Naive B cell (primary cell): ENCODE measurements at regions not wholly inside any gene's neighbourhood (a gene's known extent, or its start where the extent isn't known, plus 50 kb on each side); places are given as distances from the start of the nearest gene placed in this dataset.

Source experiments
- ATAC-seq, 2 donors: fragments of 150-1000 bp; cut with Tn5 transposase; 2 replicates each; pipeline ENCODE4 v1.10.0; 2021; ENCODE audit warnings: low read depth in 2 of 2, mild to moderate bottlenecking in 2 of 2, moderate library complexity in 2 of 2
- DNase-seq: peaks from one replicate; pipeline ENCODE4 v3.0.0; 2022
- H3K27ac Mint-ChIP-seq, 6 donors: one replicate each; pipeline ENCODE4 v1.8.0; 2020 to 2022; ENCODE audit warnings: mild to moderate bottlenecking in 6 of 6, mixed read lengths in 6 of 6, moderate library complexity in 5 of 6, inconsistent platforms in 2 of 6
- H3K27me3 Mint-ChIP-seq, 3 donors: one replicate each; pipeline ENCODE4 v1.8.0; 2021 to 2022; ENCODE audit warnings: mixed read lengths in 3 of 3, mild to moderate bottlenecking in 1 of 3
- H3K36me3 Mint-ChIP-seq, 2 donors: one replicate each; pipeline ENCODE4 v1.8.0; 2020 to 2022; ENCODE audit warnings: mixed read lengths in 2 of 2, inconsistent platforms in 1 of 2, mild to moderate bottlenecking in 1 of 2
- H3K4me1 Mint-ChIP-seq, 3 donors: one replicate each; pipeline ENCODE4 v1.8.0; 2020 to 2022; ENCODE audit warnings: mixed read lengths in 3 of 3, inconsistent platforms in 1 of 3, mild to moderate bottlenecking in 1 of 3, moderate library complexity in 1 of 3
- H3K4me3 Mint-ChIP-seq, 8 donors: one replicate each; pipeline ENCODE4 v1.8.0; 2020 to 2022; ENCODE audit warnings: mild to moderate bottlenecking in 8 of 8, mixed read lengths in 8 of 8, moderate library complexity in 8 of 8, inconsistent platforms in 2 of 8
- H3K9me3 Mint-ChIP-seq, 7 donors: one replicate each; pipeline ENCODE4 v1.8.0; 2020 to 2022; ENCODE audit warnings: mixed read lengths in 7 of 7, mild to moderate bottlenecking in 5 of 7, inconsistent platforms in 2 of 7, moderate library complexity in 1 of 7

DNA sequence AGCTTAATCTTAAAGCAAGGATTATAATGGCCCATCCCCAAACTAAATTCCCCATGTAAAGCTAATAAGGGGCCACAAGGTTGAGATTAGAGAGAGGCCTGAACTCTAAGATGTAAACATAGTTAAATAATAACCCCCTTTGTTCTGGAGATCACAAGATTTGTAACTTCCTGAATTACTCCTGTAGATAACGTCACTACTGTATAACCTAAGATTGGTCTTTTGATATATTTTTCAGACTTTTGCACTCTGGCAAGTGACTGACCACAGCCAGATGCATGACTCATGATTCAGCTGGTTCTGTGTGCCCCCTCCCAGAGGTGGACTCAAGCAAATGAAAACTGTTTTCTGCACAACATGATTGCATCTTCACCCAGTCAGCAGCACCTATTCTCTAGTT, 686.0 kb upstream of the DDX18 start:
- H3K4me3 Mint-ChIP-seq, result peak overlapping the region in 1 of 8 donors; percentile 6
- no peaks in the 10 kb centered on the region for H3K36me3 Mint-ChIP-seq
- H3K4me1 Mint-ChIP-seq, result no peaks in the 10 kb centered on the region
- peaks cover 4 to 12% (median 5%) of the 10 kb centered on the region in 7 donors for H3K9me3 Mint-ChIP-seq
- no peak for DNase-seq
- H3K27me3 Mint-ChIP-seq, result no peaks in the 10 kb centered on the region
- peak overlapping the region in 1 of 6 donors; percentile 1 for H3K27ac Mint-ChIP-seq
- no peak for ATAC-seq

DNA sequence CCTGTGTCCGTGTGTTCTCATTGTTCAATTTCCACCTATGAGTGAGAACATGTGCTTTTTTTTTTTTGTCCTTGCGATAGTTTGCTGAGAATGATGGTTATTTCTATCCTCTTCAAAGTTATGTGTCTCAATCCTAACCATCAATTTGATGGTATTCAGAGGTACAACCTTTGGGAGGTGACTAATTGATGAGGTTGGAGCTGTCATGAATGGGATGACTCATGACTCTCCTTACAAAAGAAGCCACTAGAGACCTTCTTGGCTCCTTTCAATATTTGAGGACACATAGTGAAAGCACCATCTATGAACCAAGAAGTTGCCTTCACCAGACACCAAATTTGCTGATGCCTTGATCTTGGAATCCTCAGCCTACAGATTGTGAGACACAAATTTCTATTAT, 677.1 kb upstream of the DDX18 start:
- no peaks in the 10 kb centered on the region for H3K36me3 Mint-ChIP-seq
- no peak for DNase-seq

DNA sequence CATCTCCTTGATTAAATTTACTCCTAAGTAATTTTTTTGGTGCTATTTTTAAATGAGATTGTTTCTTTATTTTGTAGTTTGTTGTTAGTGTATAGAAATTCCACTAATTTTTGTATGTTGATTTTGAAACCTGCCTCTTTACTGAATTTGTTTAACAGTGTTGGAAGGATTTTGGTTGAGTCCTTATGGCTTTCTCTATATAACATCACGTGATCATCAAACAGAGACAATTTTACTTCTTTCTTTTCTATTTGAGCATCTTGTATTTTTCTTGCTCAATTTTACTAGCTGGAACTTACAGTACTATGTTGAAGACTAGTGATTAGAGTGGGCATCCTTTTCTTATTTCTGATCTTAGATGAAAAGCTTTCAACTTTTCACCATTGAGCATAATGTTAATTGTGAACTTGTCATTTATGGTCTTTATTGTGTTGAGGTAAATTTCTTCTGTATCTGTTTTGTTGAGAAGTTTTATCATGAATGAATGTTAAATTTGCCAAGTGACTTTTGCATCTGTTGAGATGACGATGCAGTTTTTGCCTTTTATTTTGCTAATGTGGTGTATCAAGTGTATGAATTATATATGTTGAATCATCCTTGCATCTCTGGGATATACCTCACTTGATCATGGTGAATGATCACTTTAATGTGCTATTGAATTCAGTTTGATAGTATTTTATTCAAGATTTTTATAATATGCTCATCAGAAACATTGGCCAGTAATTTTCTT, 645.3 kb upstream of the DDX18 start:
- Mint-ChIP-seq H3K4me1 (no peaks in the 10 kb centered on the region), H3K27ac (no peak overlapping the region), H3K36me3 (no peaks in the 10 kb centered on the region), H3K4me3 (no peak overlapping the region), H3K27me3 (no peaks in the 10 kb centered on the region), H3K9me3 (peaks cover 7 to 35% (median 12%) of the 10 kb centered on the region in 7 donors)
- no peak for DNase-seq
- ATAC-seq, result no peak

More for the DNA sequence above, 677.1 kb upstream of the DDX18 start:
- no peak overlapping the region for H3K4me3 Mint-ChIP-seq
- H3K27ac Mint-ChIP-seq, result no peak overlapping the region
- no peaks in the 10 kb centered on the region for H3K4me1 Mint-ChIP-seq
- no peaks in the 10 kb centered on the region for H3K27me3 Mint-ChIP-seq
- peaks cover 0 to 7% (median 0%) of the 10 kb centered on the region in 7 donors for H3K9me3 Mint-ChIP-seq
- ATAC-seq, result no peak

DNA sequence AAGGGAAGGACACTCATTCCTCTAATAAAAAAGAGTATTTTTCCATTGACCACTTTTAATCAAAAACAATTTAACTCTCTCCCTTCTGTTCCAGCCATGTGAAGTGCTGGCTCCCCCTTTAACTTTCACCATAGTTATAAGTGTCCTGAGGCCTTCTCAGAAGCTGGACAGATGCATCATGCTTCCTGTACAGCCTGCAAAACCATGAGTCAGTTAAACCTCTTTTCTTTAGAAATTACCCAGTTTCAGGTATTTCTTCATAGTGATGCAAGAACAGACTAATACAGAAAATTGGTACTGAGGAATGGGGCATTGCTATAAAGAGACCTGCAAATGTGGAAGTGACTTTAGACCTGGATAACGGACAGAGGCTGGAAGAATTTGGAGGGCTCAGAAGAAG, 643.6 kb upstream of the DDX18 start:
- no peaks in the 10 kb centered on the region for H3K4me1 Mint-ChIP-seq
- H3K9me3 Mint-ChIP-seq, result peaks cover 7 to 35% (median 12%) of the 10 kb centered on the region in 7 donors
- no peak for DNase-seq

DNA sequence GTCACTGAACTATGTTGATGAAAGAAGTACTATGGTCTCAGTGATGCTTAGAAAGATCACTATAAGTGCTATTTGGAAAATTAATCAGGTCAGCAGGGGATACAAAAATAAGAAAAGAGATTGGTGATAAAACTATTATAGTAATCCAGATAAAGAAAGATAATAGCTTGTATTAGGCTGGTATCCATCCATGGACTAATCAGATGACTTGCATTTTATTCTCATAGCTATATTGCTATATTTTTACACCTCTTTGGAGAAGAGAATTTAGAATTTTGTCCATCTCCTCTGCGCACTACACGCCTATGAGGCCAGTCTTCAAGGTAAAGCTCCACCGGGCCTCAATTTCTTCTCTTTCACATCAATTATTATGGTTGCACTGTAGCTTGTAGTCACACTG, 635.1 kb upstream of the DDX18 start:
- DNase-seq, result no peak
- ATAC-seq, result no peak
- Mint-ChIP-seq H3K27ac (no peak overlapping the region), H3K4me3 (no peak overlapping the region), H3K27me3 (no peaks in the 10 kb centered on the region), H3K4me1 (no peaks in the 10 kb centered on the region), H3K9me3 (peaks cover 3 to 11% (median 4%) of the 10 kb centered on the region in 7 donors), H3K36me3 (no peaks in the 10 kb centered on the region)

More for the DNA sequence above, 643.6 kb upstream of the DDX18 start:
- no peak for ATAC-seq
- no peaks in the 10 kb centered on the region for H3K36me3 Mint-ChIP-seq
- H3K4me3 Mint-ChIP-seq, result no peak overlapping the region
- H3K27me3 Mint-ChIP-seq, result no peaks in the 10 kb centered on the region
- H3K27ac Mint-ChIP-seq, result no peak overlapping the region

DNA sequence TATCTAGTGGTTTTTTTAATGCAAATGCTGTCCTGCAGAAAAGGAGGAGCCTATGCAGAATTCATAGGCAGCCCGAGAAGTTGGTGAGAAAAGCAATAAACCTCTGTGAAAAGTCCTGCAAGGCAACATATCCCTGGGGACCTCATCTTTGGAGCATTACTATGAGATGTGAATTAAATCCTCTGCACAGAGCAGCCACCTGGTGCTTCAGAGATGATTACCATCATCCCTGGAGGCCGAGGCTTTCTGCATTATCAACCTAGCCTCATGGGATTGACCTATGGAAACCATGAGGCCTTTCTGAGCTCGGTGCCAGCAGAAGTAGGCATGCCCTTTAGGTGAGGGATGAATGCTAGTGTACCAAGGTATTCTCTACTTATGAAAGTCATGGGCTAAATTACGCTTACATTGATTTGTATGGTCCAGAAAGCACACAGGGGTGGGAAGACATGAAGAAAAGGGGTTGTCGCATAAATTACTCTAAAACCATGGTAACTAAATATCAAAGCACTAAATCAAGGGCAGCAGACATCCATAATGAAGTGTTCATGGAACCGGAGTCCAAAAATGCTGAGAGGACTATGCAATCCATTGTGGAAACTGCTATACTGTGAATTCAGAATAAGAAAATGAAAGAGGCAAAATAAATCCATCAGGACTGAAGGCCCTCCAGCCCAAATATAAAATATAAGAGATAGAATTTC, 623.5 kb upstream of the DDX18 start:
- H3K4me3 Mint-ChIP-seq, result peak overlapping the region in 1 of 8 donors; percentile 60
- peaks cover 0 to 9% (median 5%) of the 10 kb centered on the region in 7 donors for H3K9me3 Mint-ChIP-seq
- H3K36me3 Mint-ChIP-seq, result no peaks in the 10 kb centered on the region
- DNase-seq (no peak), ATAC-seq (no peak)
- no peaks in the 10 kb centered on the region for H3K4me1 Mint-ChIP-seq
- H3K27ac Mint-ChIP-seq, result no peak overlapping the region
- no peaks in the 10 kb centered on the region for H3K27me3 Mint-ChIP-seq

DNA sequence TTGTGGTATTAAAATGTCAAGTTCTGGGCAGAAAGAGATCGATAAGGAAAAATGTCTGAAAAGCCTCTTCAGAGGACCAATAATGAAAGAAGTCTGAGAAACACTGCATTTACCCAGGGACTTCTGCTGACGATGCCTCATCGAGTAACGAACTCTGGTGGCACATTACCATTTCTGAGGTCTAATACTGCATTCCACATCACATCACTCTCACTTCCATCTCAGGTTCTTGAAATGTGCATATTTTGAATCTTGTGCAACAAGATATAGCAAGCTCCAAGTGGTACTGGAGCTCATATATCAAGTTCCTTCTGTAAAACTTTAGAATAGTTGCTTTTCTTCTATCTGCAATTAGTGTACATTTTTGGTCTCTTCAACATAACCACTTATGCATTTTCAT, 619.1 kb upstream of the DDX18 start:
- no peak for ATAC-seq
- H3K27me3 Mint-ChIP-seq, result no peaks in the 10 kb centered on the region
- no peak overlapping the region for H3K27ac Mint-ChIP-seq
- H3K4me1 Mint-ChIP-seq, result no peaks in the 10 kb centered on the region
- H3K36me3 Mint-ChIP-seq, result no peaks in the 10 kb centered on the region
- H3K4me3 Mint-ChIP-seq, result no peak overlapping the region
- peaks cover 0 to 13% (median 7%) of the 10 kb centered on the region in 7 donors for H3K9me3 Mint-ChIP-seq
- no peak for DNase-seq

DNA sequence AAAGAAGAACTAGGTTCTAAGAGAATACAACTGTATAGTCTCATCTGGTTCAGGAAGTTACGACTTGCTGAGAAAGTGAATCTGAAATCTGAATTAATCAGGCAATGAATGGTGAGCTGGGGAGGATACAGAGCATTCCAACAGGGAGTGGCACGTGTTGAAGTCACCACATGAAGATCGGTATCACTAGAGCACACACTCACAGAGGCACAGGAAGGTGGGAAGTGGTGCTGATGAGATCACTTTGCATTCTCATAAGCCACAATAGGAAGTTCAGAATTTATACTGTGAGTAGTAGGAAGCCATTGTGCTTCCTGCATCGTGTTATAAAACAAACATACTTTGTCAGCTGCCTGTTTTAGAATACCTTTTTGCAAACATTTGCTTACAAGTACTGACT, 615.0 kb upstream of the DDX18 start:
- H3K4me1 Mint-ChIP-seq, result no peaks in the 10 kb centered on the region
- H3K9me3 Mint-ChIP-seq, result peaks cover 4 to 25% (median 8%) of the 10 kb centered on the region in 7 donors
- H3K27ac Mint-ChIP-seq, result no peak overlapping the region
- ATAC-seq (no peak), DNase-seq (no peak)
- H3K36me3 Mint-ChIP-seq, result no peaks in the 10 kb centered on the region
- H3K27me3 Mint-ChIP-seq, result no peaks in the 10 kb centered on the region
- H3K4me3 Mint-ChIP-seq, result no peak overlapping the region

DNA sequence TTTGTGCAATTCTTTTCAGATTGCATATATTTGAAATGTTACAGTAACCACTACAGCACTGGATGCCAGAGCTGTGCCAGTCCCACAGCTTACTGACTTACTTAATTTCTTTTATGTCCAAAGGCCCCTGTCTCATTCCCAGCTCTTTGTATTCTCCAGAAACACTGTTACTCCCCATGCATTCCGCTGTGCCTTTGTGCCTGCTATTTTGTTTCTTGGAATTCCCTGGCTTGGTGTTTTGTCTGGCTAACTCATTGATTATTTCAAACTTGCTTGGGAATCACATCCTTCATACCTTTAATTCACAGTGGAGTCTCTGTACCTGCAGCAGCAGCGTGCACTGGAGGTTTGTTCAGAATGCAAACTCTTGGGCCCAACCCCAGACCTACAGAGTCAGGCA, 601.9 kb upstream of the DDX18 start:
- Mint-ChIP-seq H3K36me3 (no peaks in the 10 kb centered on the region), H3K9me3 (peaks cover 3 to 14% (median 6%) of the 10 kb centered on the region in 7 donors), H3K27me3 (no peaks in the 10 kb centered on the region), H3K27ac (peak overlapping the region in 1 of 6 donors; percentile 13), H3K4me1 (no peaks in the 10 kb centered on the region), H3K4me3 (no peak overlapping the region)
- no peak for ATAC-seq
- no peak for DNase-seq

DNA sequence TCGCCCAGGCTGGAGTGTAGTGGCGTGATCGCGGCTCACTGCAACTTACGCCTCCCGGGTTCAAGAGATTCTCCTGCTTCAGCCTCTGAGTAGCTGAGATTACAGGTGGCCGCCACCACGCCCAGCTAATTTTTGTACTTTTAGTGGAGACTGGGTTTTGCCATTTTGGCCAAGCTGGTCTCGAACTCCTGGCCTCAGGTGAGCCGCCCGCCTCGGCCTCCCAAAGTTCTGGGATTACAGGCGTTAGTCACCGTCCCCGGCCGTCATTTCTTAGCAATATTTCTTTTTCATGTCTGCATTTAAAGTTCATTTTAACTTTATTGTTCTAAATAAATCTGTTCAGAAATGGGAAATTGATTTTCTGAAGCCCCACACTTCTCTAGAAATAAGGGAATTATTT, 597.3 kb upstream of the DDX18 start:
- H3K27ac Mint-ChIP-seq, result no peak overlapping the region
- H3K4me3 Mint-ChIP-seq, result no peak overlapping the region
- H3K9me3 Mint-ChIP-seq, result peaks cover 3 to 15% (median 10%) of the 10 kb centered on the region in 7 donors
- no peak for ATAC-seq
- H3K4me1 Mint-ChIP-seq, result no peaks in the 10 kb centered on the region
- no peaks in the 10 kb centered on the region for H3K27me3 Mint-ChIP-seq
- no peaks in the 10 kb centered on the region for H3K36me3 Mint-ChIP-seq
- DNase-seq, result no peak

DNA sequence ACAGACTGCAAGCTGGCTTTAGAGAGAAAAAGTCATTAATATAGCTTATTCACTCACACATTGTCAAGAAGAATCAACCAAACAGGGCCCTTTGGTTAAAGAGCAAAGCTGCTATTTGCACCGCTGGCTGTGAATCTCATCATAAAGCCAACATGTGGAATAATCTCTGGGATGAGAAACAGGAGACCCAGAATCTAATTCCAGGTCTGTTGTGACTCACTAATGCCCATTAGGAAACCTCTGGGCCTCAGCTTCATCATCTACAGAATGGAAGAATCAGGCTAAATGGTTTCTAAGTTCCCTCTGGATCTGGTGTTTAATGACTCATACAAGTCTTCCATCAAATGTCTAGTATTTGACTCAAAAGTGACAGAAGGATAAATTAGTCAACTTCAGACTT, 591.7 kb upstream of the DDX18 start:
- Mint-ChIP-seq H3K27me3 (no peaks in the 10 kb centered on the region), H3K4me1 (no peaks in the 10 kb centered on the region), H3K4me3 (no peak overlapping the region), H3K27ac (no peak overlapping the region), H3K9me3 (peaks cover 5 to 22% (median 10%) of the 10 kb centered on the region in 7 donors), H3K36me3 (no peaks in the 10 kb centered on the region)
- no peak for DNase-seq
- ATAC-seq, result no peak

DNA sequence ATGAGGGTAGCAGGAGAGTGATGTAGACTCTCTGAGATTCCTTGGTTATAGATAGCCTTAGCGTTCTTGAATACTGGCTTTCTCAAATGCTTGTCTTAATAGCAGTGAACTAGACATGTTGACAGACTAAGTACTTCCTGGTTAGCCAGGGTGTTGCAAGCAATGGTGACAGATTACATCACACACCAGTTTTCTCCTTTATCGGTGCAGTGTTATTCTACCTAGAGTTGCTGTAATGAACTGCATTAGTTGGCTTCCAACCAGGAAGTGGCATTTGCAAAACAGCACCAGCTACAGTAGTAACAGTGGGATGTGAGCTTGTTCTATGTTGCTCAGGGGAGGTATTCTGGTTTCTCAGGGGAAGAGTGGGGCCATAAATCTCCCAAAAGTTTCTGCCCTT, 582.2 kb upstream of the DDX18 start:
- H3K9me3 Mint-ChIP-seq, result peaks cover 3 to 48% (median 15%) of the 10 kb centered on the region in 7 donors
- no peaks in the 10 kb centered on the region for H3K36me3 Mint-ChIP-seq
- H3K27ac Mint-ChIP-seq, result no peak overlapping the region
- H3K27me3 Mint-ChIP-seq, result no peaks in the 10 kb centered on the region
- H3K4me1 Mint-ChIP-seq, result no peaks in the 10 kb centered on the region
- ATAC-seq (no peak), DNase-seq (no peak)
- H3K4me3 Mint-ChIP-seq, result no peak overlapping the region

DNA sequence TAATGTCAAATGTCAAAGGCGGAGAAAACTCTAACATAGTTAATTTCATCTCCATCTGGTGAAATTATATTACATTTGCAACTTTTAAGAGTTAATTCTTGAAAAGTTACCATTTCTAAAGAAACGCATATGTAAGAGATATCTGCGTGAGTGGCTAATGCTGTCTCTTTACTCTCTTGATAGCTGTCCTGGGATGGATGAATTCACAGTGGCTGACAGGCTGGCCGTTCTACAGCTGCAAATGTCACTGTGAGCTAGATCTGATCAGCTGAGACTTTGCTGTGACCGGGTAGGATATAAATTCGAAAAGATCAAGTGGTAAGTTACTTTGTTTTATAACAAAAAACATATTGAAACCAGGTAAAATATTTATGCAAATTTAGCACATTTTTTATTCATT, 557.1 kb upstream of the DDX18 start:
- Mint-ChIP-seq H3K27me3 (no peaks in the 10 kb centered on the region), H3K27ac (no peak overlapping the region), H3K9me3 (peaks cover 2 to 8% (median 4%) of the 10 kb centered on the region in 7 donors), H3K4me1 (no peaks in the 10 kb centered on the region), H3K4me3 (no peak overlapping the region), H3K36me3 (no peaks in the 10 kb centered on the region)
- ATAC-seq (no peak), DNase-seq (no peak)

DNA sequence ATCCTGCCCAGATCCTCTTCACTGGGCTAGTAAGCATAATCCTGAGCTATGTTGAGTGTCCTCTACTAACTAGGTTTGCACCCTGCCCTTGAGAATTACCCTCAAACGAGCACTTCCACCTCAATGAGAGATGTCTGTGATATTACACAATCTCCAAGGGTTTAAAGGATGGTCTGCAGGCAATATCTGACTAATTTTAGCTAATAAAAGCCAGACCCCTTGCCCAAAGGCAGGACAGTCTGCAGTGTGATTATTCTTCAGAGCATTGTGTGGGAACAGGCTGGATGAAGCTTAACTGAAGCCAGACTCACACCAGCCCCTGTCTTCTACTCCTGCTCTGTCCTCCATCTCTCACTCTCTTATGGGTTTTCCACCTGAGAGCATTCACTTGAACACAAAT, 544.9 kb upstream of the DDX18 start:
- H3K27ac Mint-ChIP-seq, result no peak overlapping the region

More for the DNA sequence above, 544.9 kb upstream of the DDX18 start:
- no peak for DNase-seq
- Mint-ChIP-seq H3K4me3 (no peak overlapping the region), H3K9me3 (peaks cover 0 to 8% (median 4%) of the 10 kb centered on the region in 7 donors), H3K36me3 (no peaks in the 10 kb centered on the region), H3K4me1 (no peaks in the 10 kb centered on the region), H3K27me3 (no peaks in the 10 kb centered on the region)
- ATAC-seq, result no peak
